SK-N-MC (cell line): ENCODE measurements at regions not wholly inside any gene's neighbourhood (a gene's known extent, or its start where the extent isn't known, plus 50 kb on each side); places are given as distances from the start of the nearest gene placed in this dataset.

Experiments used
- EZH2 ChIP-seq: fragments of 200-600 bp; sonication (generic); IDR thresholded peaks from one replicate; pipeline ENCODE4 v1.6.1; 2017; ENCODE audit warnings: antibody characterized with exemption
- FOXP2 ChIP-seq: optimal IDR thresholded peaks from 2 replicates; pipeline ENCODE3; 2011; ENCODE audit warnings: mild to moderate bottlenecking, moderate library complexity; ENCODE audit not compliant: insufficient read depth; ENCODE audit errors: extremely low read length, control extremely low read depth
- POLR2AphosphoS5 ChIP-seq: IDR thresholded peaks from 2 replicates; pipeline ENCODE4 v1.6.1; 2012; ENCODE audit warnings: mild to moderate bottlenecking, low read depth, low read length, borderline replicate concordance

DNA sequence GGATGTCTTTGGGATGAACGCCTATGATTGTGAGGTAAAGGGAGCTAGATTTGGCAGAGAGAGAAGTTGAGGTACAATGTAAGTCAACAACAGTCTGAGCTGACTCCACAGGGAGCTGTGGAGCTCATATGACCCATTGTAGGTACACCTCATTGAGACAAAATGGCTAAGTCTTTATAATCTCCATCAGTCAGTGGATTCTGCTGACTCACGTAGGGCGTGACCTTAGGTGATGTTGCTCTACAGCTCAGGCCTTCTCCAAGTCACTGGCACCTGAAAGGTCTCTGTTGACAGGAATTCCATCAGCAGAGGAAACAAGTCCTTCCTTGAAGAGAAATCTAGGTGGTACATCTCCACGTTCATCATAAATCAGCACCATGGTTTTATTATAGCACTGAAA, 118.2 kb upstream of the PRR16 start:
- TF ChIP-seq EZH2 (no peak), FOXP2 (no peak), POLR2AphosphoS5 (no peak)
